Trophoblast cell (in vitro differentiated cells and primary cell): ENCODE measurements at regions not wholly inside any gene's neighbourhood (a gene's known extent, or its start where the extent isn't known, plus 50 kb on each side); places are given as distances from the start of the nearest gene placed in this dataset.

ENCODE experiments used
- DNase-seq, 2 donors: peaks; one replicate each; pipeline ENCODE4 v3.0.0-alpha.2; 2016
- H2AFZ ChIP-seq: 2 replicates; pipeline ENCODE4 v1.6.1; 2013; ENCODE audit warnings: low read length, moderate library complexity, mild to moderate bottlenecking; ENCODE audit not compliant: insufficient read depth, poor library complexity
- H2AK5ac ChIP-seq: 2 replicates; pipeline ENCODE4 v1.6.1; 2013; ENCODE audit warnings: mild to moderate bottlenecking, low read length
- H2BK120ac ChIP-seq: 2 replicates; pipeline ENCODE4 v1.6.1; 2013; ENCODE audit warnings: low read length, mild to moderate bottlenecking, moderate library complexity; ENCODE audit not compliant: insufficient read depth, poor library complexity
- H2BK12ac ChIP-seq: 2 replicates; pipeline ENCODE4 v1.6.1; 2013; ENCODE audit warnings: mild to moderate bottlenecking, low read length, moderate library complexity
- H2BK5ac ChIP-seq: 2 replicates; pipeline ENCODE4 v1.6.1; 2013; ENCODE audit warnings: low read length, low read depth, moderate library complexity, mild to moderate bottlenecking; ENCODE audit not compliant: poor library complexity
- H3K14ac ChIP-seq: 2 replicates; pipeline ENCODE4 v1.6.1; 2013; ENCODE audit warnings: mild to moderate bottlenecking, low read length
- H3K18ac ChIP-seq: 2 replicates; pipeline ENCODE4 v1.6.1; 2013; ENCODE audit warnings: mild to moderate bottlenecking, low read length
- H3K23ac ChIP-seq: 2 replicates; pipeline ENCODE4 v1.6.1; 2013; ENCODE audit warnings: low read length
- H3K27ac ChIP-seq: 2 replicates; pipeline ENCODE4 v1.5.1; 2013; ENCODE audit warnings: low read depth, mild to moderate bottlenecking, inconsistent platforms, low read length, moderate library complexity
- H3K27me3 ChIP-seq: 2 replicates; pipeline ENCODE4 v1.6.1; 2013; ENCODE audit warnings: inconsistent platforms, mild to moderate bottlenecking, low read length, moderate library complexity; ENCODE audit not compliant: insufficient read depth
- H3K36me3 ChIP-seq, 2 experiments: 1 replicate in 1 of 2; 2 replicates in 1 of 2; pipeline ENCODE4 v1.6.1; 2013; ENCODE audit warnings: low read length in 2 of 2, mild to moderate bottlenecking in 2 of 2, moderate library complexity in 1 of 2; ENCODE audit not compliant: insufficient read depth in 2 of 2, control insufficient read depth in 1 of 2
- H3K4ac ChIP-seq: 2 replicates; pipeline ENCODE4 v1.6.1; 2013; ENCODE audit warnings: low read depth, mild to moderate bottlenecking, low read length, moderate library complexity
- H3K4me1 ChIP-seq, 2 experiments: 1 replicate in 1 of 2; 2 replicates in 1 of 2; pipeline ENCODE4 v1.6.1; 2013; ENCODE audit warnings: low read length in 2 of 2, mild to moderate bottlenecking in 2 of 2, moderate library complexity in 1 of 2; ENCODE audit not compliant: insufficient read depth in 2 of 2, control insufficient read depth in 1 of 2
- H3K4me2 ChIP-seq: 2 replicates; pipeline ENCODE4 v1.6.1; 2013; ENCODE audit warnings: inconsistent platforms, mild to moderate bottlenecking, low read length, moderate library complexity
- H3K4me3 ChIP-seq: 2 replicates; pipeline ENCODE4 v1.5.1; 2013; ENCODE audit warnings: mild to moderate bottlenecking, low read depth, low read length, inconsistent platforms
- H3K79me1 ChIP-seq: one replicate; pipeline ENCODE4 v1.6.1; 2013; ENCODE audit warnings: low read length
- H3K79me2 ChIP-seq: 2 replicates; pipeline ENCODE4 v1.6.1; 2013; ENCODE audit warnings: low read length, mild to moderate bottlenecking; ENCODE audit not compliant: control insufficient read depth, insufficient read depth, poor library complexity
- H3K9ac ChIP-seq: 2 replicates; pipeline ENCODE4 v1.6.1; 2013; ENCODE audit warnings: mild to moderate bottlenecking, low read length
- H3K9me3 ChIP-seq: 2 replicates; pipeline ENCODE4 v1.6.1; 2013; ENCODE audit warnings: low read depth, mild to moderate bottlenecking, control low read depth, inconsistent platforms, low read length; ENCODE audit not compliant: insufficient read depth
- H4K12ac ChIP-seq: 2 replicates; pipeline ENCODE4 v1.6.1; 2013; ENCODE audit warnings: low read depth, mild to moderate bottlenecking, low read length, moderate library complexity
- H4K8ac ChIP-seq: 2 replicates; pipeline ENCODE4 v1.6.1; 2013; ENCODE audit warnings: low read depth, mild to moderate bottlenecking, low read length, moderate library complexity
- H4K91ac ChIP-seq: one replicate; pipeline ENCODE4 v1.6.1; 2013; ENCODE audit warnings: low read depth, mild to moderate bottlenecking, low read length, moderate library complexity
- WGBS: extraction: QIAGEN DNeasy Blood & Tissue Kit; methylation state at CpG from one replicate; pipeline ENCODE4 v1.1.7; 2013; ENCODE audit warnings: missing lambda C conversion rate; ENCODE audit not compliant: insufficient read length, insufficient coverage; ENCODE audit errors: extremely low coverage; 5-methylcytosine and 5-hydroxymethylcytosine counted together

GRCh38 chr18:38996056-38996455, 1430.5 kb upstream of the CELF4 start:
- H3K23ac ChIP-seq, result no peak overlapping the region
- WGBS, result no CpG with 5 or more reads among the region's 3 CpGs
- no peak overlapping the region for H3K4me3 ChIP-seq
- no peak overlapping the region for H3K9ac ChIP-seq
- no peak overlapping the region for H3K27ac ChIP-seq
- no peak overlapping the region for H3K4ac ChIP-seq
- no peaks in the 10 kb centered on the region for H3K27me3 ChIP-seq
- no peak overlapping the region for H2BK120ac ChIP-seq
- H2AK5ac ChIP-seq, result no peak overlapping the region
- no peak overlapping the region for H3K4me2 ChIP-seq
- DNase-seq, result no peak
- no peaks in the 10 kb centered on the region for H3K79me2 ChIP-seq
- H2BK5ac ChIP-seq, result no peak overlapping the region
- H3K9me3 ChIP-seq, result no peaks in the 10 kb centered on the region
- H4K91ac ChIP-seq, result no peak overlapping the region
- H3K18ac ChIP-seq, result no peak overlapping the region
- H3K4me1 ChIP-seq, result no peaks in the 10 kb centered on the region
- no peaks in the 10 kb centered on the region for H3K79me1 ChIP-seq
- H3K14ac ChIP-seq, result no peak overlapping the region
- H4K12ac ChIP-seq, result no peak overlapping the region
- no peak overlapping the region for H2BK12ac ChIP-seq
- no peak overlapping the region for H2AFZ ChIP-seq
- H3K36me3 ChIP-seq, result no peaks in the 10 kb centered on the region
- H4K8ac ChIP-seq, result no peak overlapping the region

- no peak overlapping the region for H2BK5ac ChIP-seq
- H2AFZ ChIP-seq, result no peak overlapping the region
- no CpG with 5 or more reads among the region's 1 CpG for WGBS
- H2BK120ac ChIP-seq, result no peak overlapping the region
- H3K4ac ChIP-seq, result no peak overlapping the region
- H3K4me1 ChIP-seq, result no peaks in the 10 kb centered on the region
- H4K12ac ChIP-seq, result no peak overlapping the region
- H3K18ac ChIP-seq, result no peak overlapping the region
- no peak overlapping the region for H3K14ac ChIP-seq
- no peaks in the 10 kb centered on the region for H3K36me3 ChIP-seq
- no peak overlapping the region for H3K27ac ChIP-seq
- no peak overlapping the region for H2BK12ac ChIP-seq
- H3K9me3 ChIP-seq, result no peaks in the 10 kb centered on the region
- no peak overlapping the region for H3K4me2 ChIP-seq
- no peak for DNase-seq
- H4K91ac ChIP-seq, result no peak overlapping the region
- no peak overlapping the region for H3K23ac ChIP-seq
- H3K79me2 ChIP-seq, result no peaks in the 10 kb centered on the region
- H3K9ac ChIP-seq, result no peak overlapping the region
- no peak overlapping the region for H4K8ac ChIP-seq
- no peak overlapping the region for H3K4me3 ChIP-seq
- H3K27me3 ChIP-seq, result no peaks in the 10 kb centered on the region
- H2AK5ac ChIP-seq, result no peak overlapping the region
- H3K79me1 ChIP-seq, result no peaks in the 10 kb centered on the region
These were observed 1427.7 kb upstream of the CELF4 start for GRCh38 chr18:38993342-38993741.

- no peak overlapping the region for H3K4me2 ChIP-seq
- no peak for DNase-seq
- no peaks in the 10 kb centered on the region for H3K36me3 ChIP-seq
- no peak overlapping the region for H2AK5ac ChIP-seq
- H3K4me3 ChIP-seq, result no peak overlapping the region
- no peak overlapping the region for H4K8ac ChIP-seq
- no peak overlapping the region for H3K4ac ChIP-seq
- H3K4me1 ChIP-seq, result no peaks in the 10 kb centered on the region
- H2BK12ac ChIP-seq, result no peak overlapping the region
- no peak overlapping the region for H3K18ac ChIP-seq
- H3K9ac ChIP-seq, result no peak overlapping the region
- no peaks in the 10 kb centered on the region for H3K79me1 ChIP-seq
- no peak overlapping the region for H2BK5ac ChIP-seq
- no peak overlapping the region for H4K91ac ChIP-seq
- no peak overlapping the region for H2BK120ac ChIP-seq
- H4K12ac ChIP-seq, result no peak overlapping the region
- no peaks in the 10 kb centered on the region for H3K79me2 ChIP-seq
- H3K27me3 ChIP-seq, result no peaks in the 10 kb centered on the region
- no peak overlapping the region for H3K14ac ChIP-seq
- no peak overlapping the region for H3K27ac ChIP-seq
- no peak overlapping the region for H2AFZ ChIP-seq
- peaks cover 5% of the 10 kb centered on the region for H3K9me3 ChIP-seq
- no peak overlapping the region for H3K23ac ChIP-seq
These were observed 1419.4 kb upstream of the CELF4 start for GRCh38 chr18:38984968-38985367.

- no peak overlapping the region for H2BK5ac ChIP-seq
- no peak overlapping the region for H3K18ac ChIP-seq
- H3K4me3 ChIP-seq, result no peak overlapping the region
- no peak overlapping the region for H2AFZ ChIP-seq
- H3K4ac ChIP-seq, result no peak overlapping the region
- no peaks in the 10 kb centered on the region for H3K36me3 ChIP-seq
- H4K8ac ChIP-seq, result no peak overlapping the region
- H3K23ac ChIP-seq, result no peak overlapping the region
- H3K14ac ChIP-seq, result no peak overlapping the region
- H4K12ac ChIP-seq, result no peak overlapping the region
- H3K4me2 ChIP-seq, result no peak overlapping the region
- H2BK120ac ChIP-seq, result no peak overlapping the region
- no peak overlapping the region for H2BK12ac ChIP-seq
- no peaks in the 10 kb centered on the region for H3K79me1 ChIP-seq
- H4K91ac ChIP-seq, result no peak overlapping the region
- H3K9me3 ChIP-seq, result peaks cover 5% of the 10 kb centered on the region
- no peaks in the 10 kb centered on the region for H3K79me2 ChIP-seq
- DNase-seq, result peak in 1 of 2 donors; percentile 3
- H3K27me3 ChIP-seq, result no peaks in the 10 kb centered on the region
- H3K27ac ChIP-seq, result no peak overlapping the region
- WGBS, result no CpG with 5 or more reads among the region's 1 CpG
- H2AK5ac ChIP-seq, result no peak overlapping the region
- H3K4me1 ChIP-seq, result no peaks in the 10 kb centered on the region
- H3K9ac ChIP-seq, result no peak overlapping the region
These were observed 1416.5 kb upstream of the CELF4 start for GRCh38 chr18:38982072-38982471.
